Natural killer cell treated with Interleukin-12 subunit alpha and Interleukin-12 subunit beta and Interleukin-15 and Interleukin-18, amount 100 ng/mL, for 72 hours (primary cell): ENCODE measurements at regions not wholly inside any gene's neighbourhood (a gene's known extent, or its start where the extent isn't known, plus 50 kb on each side); places are given as distances from the start of the nearest gene placed in this dataset.
"Not testable (repeated sequence)": the region's sequence is repeated elsewhere in the genome, so short reads cannot be mapped to it uniquely, and the experiment has no call there.

Experiments
- ATAC-seq, 2 donors: fragments of 150-1000 bp; cut with Tn5 transposase in 1 of 2; sonication (Bioruptor Pico), chemical (Tn5 transposase) in 1 of 2; 2 replicates each; pipeline ENCODE4 v1.10.0; 2021
- DNase-seq: peaks from one replicate; pipeline ENCODE4 v3.0.0; 2022; ENCODE audit warnings: low spot score
- H3K27ac Mint-ChIP-seq, 2 donors: 1 replicate in 1 of 2; 2 replicates in 1 of 2; pipeline ENCODE4 v1.8.0; 2022; ENCODE audit warnings: mixed read lengths in 2 of 2, mild to moderate bottlenecking in 1 of 2, moderate library complexity in 1 of 2
- H3K27me3 Mint-ChIP-seq, 2 donors: 1 replicate in 1 of 2; 2 replicates in 1 of 2; pipeline ENCODE4 v1.8.0; 2022; ENCODE audit warnings: mixed read lengths in 2 of 2
- H3K36me3 Mint-ChIP-seq: one replicate; pipeline ENCODE4 v1.8.0; 2022; ENCODE audit warnings: mixed read lengths
- H3K4me1 Mint-ChIP-seq, 2 donors: 1 replicate in 1 of 2; 2 replicates in 1 of 2; pipeline ENCODE4 v1.8.0; 2022; ENCODE audit warnings: low read depth in 2 of 2, mixed read lengths in 2 of 2, mild to moderate bottlenecking in 1 of 2
- H3K4me3 Mint-ChIP-seq: one replicate; pipeline ENCODE4 v1.8.0; 2022; ENCODE audit warnings: mixed read lengths
- H3K9me3 Mint-ChIP-seq: 2 replicates; pipeline ENCODE4 v1.8.0; 2022; ENCODE audit warnings: mixed read lengths

DNA sequence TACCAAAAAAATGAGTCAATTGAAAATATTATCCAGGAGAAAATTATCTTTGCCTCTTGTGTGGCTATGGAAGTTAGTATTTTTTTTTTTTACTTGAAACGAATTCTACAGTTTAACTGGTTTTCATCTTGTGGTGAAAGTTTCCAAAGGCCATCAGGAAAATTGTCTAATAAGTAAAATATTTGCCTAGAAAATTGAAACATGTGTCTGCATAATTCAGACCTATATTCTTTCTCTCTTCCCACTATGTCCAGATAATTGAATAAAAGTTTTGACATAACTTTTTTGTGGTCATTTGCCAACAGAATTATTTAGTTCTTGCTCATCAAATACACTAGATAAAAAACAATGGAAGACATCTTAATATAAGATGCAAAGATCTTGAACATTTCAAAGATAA, 321.5 kb upstream of the RPS23 start:
- ATAC-seq (no peak), DNase-seq (no peak)
- Mint-ChIP-seq H3K27ac (no peak overlapping the region), H3K9me3 (no peaks in the 10 kb centered on the region), H3K27me3 (peaks cover 0 to 4% of the 10 kb centered on the region in 2 donors), H3K4me1 (no peaks in the 10 kb centered on the region), H3K36me3 (no peaks in the 10 kb centered on the region), H3K4me3 (no peak overlapping the region)

DNA sequence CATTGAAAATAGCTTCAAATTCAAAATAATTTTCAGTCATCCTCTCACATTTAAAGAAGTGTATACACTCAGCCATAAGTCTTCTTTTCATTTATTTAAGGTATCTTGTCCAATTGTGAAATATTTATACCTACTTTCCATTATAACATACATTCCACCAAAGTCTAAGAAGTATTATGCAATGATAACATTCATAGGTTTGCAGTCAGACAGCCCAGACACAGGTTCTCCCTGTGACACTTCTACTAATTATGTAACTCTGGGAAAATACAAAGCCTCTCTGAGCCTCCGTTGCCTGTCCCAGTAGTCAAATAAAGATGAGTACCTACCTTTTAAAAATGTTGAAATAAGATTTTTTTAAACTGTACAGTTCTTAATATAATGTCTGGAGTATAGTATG, 320.9 kb upstream of the RPS23 start:
- Mint-ChIP-seq H3K27me3 (peaks cover 0 to 4% of the 10 kb centered on the region in 2 donors), H3K27ac (no peak overlapping the region), H3K36me3 (no peaks in the 10 kb centered on the region), H3K9me3 (no peaks in the 10 kb centered on the region), H3K4me1 (no peaks in the 10 kb centered on the region), H3K4me3 (no peak overlapping the region)
- ATAC-seq: no peak
- no peak for DNase-seq

DNA sequence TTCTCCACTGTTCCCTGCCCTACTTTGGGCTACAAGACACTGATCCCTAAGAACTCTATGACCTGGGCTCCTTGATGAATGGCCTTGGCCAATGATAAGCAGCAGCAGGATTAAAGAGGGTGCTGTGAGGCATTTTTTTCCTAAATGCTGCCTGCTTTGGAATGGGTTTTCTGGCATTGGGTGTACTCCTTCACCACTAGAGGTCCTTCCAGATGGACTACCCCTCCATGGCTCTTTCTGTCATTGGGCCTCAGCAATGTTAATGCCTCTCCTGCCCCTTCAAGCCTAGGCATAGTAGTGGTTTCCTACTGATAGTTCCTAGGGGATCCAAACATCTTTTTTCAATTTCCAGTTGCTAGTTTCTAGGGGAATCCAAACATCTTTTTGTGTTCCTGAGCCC, 319.3 kb upstream of the RPS23 start:
- no peak for ATAC-seq
- no peak overlapping the region for H3K4me3 Mint-ChIP-seq
- no peaks in the 10 kb centered on the region for H3K36me3 Mint-ChIP-seq
- H3K27ac Mint-ChIP-seq: no peak overlapping the region
- peaks cover 0 to 4% of the 10 kb centered on the region in 2 donors for H3K27me3 Mint-ChIP-seq
- no peaks in the 10 kb centered on the region for H3K4me1 Mint-ChIP-seq
- H3K9me3 Mint-ChIP-seq: no peaks in the 10 kb centered on the region
- no peak for DNase-seq

DNA sequence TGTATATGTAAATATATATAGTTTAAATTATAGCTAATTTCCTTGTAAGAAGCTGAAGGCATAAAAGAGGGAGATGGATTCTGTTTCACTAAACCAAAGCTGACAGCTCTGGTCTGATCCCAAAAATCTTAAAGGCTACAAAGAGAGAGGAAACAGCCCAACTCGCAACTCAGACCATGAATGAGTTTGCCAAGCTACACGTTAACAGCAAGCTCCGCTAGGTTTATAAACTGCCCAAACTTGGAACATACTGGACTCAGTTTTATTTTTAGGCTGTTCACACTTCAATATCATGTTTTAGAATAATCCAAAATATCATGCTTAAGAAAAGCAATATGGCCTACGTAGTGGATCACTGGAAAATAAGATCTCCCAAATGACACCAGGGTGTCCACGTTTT, 318.3 kb upstream of the RPS23 start:
- H3K27me3 Mint-ChIP-seq: peaks cover 4 to 7% of the 10 kb centered on the region in 2 donors
- H3K4me1 Mint-ChIP-seq: no peaks in the 10 kb centered on the region
- no peak overlapping the region for H3K27ac Mint-ChIP-seq
- no peak overlapping the region for H3K4me3 Mint-ChIP-seq
- no peaks in the 10 kb centered on the region for H3K9me3 Mint-ChIP-seq
- DNase-seq: no peak
- no peaks in the 10 kb centered on the region for H3K36me3 Mint-ChIP-seq
- no peak for ATAC-seq

DNA sequence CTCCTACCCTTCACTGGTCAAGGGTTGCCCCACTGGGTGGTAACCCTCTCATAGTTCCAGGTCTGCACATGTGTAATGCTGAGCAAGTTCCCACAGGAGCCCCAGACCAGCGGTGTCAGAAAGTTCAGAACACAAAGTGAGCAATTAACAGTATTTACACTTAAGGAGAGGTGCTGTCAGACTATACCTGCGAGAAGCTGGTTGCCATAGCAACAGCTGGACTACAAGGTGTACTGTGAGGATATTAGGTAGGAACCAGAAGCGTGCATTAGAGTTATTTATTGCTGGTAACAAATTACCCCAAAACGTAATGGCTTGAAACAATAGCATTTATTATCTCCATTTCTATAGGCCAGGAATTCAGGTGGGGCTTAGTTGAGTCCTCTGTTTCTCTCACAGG, 317.0 kb upstream of the RPS23 start:
- Mint-ChIP-seq H3K27me3 (peaks cover 8 to 12% of the 10 kb centered on the region in 2 donors), H3K27ac (no peak overlapping the region), H3K9me3 (peaks cover 2% of the 10 kb centered on the region), H3K36me3 (peaks cover 6% of the 10 kb centered on the region), H3K4me3 (no peak overlapping the region), H3K4me1 (no peaks in the 10 kb centered on the region)
- no peak for DNase-seq
- no peak for ATAC-seq

DNA sequence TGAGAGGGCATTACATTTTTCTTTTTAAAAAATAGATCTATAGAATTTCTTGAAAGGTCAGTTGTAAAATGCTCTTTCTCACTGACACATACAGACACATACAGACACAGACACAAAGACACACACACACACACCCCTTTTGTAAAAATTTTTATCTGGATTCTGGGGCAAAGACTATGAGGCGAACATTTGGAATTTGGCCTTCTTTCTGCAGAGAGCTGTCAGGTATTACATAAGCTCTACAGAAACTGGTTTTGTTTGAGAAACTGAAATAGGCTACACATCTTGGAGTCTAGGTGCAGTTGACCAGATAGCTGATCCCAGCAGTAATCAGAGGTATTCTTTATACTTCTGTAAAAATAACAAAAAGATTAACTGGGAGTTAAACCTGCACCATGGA, 315.9 kb upstream of the RPS23 start:
- H3K4me1 Mint-ChIP-seq: no peaks in the 10 kb centered on the region
- H3K27me3 Mint-ChIP-seq: peaks cover 8 to 16% of the 10 kb centered on the region in 2 donors
- H3K27ac Mint-ChIP-seq: no peak overlapping the region
- H3K4me3 Mint-ChIP-seq: no peak overlapping the region
- H3K36me3 Mint-ChIP-seq: peaks cover 8% of the 10 kb centered on the region
- peaks cover 3% of the 10 kb centered on the region for H3K9me3 Mint-ChIP-seq
- ATAC-seq (no peak), DNase-seq (no peak)

DNA sequence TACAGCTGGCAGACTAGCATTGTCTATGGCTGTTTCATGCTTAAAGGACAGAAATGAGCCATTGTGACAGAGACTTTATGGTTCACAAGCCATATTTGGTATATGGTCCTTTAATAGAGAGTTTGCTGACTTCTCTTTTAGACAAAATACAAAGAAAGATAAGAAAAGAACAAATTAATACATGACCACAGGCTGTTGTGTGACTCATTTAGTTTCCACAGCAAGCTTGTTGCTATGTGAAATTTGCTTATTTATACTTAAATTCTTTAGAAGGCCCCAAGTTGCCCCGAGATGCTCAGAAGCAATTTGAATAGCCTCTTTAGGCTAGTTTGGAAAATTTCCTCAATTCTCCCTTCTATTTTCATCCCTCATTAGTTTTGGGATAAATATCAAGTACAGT, 315.3 kb upstream of the RPS23 start:
- Mint-ChIP-seq H3K27me3 (peaks cover 8 to 16% of the 10 kb centered on the region in 2 donors), H3K27ac (no peak overlapping the region), H3K36me3 (peaks cover 8% of the 10 kb centered on the region), H3K9me3 (peaks cover 3% of the 10 kb centered on the region), H3K4me3 (no peak overlapping the region), H3K4me1 (no peaks in the 10 kb centered on the region)
- ATAC-seq (no peak), DNase-seq (no peak)

DNA sequence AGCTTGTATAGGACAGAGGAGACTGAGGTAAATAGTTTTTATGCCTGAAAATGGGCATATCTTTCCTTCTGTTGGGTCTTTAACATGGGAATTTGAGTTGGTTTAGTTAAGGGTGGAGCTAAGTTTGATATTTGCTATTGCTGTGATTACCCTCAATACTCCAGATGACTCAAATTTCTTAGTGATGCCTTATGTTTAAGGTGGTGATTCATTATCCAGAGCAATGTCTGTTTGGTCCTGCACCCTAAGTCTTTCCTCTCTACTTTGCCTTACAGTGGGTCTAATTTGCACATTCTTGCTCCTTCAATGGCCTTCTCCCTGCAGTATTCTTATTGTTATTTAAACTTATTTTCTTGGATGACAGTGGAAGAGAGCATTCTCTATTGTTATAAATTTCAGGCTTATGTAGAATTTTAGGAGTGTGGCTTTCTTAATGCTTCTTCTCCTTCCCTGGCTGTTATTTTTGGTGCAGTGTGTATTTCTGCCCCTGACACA, 312.9 kb upstream of the RPS23 start:
- Mint-ChIP-seq H3K27me3 (peaks cover 8 to 16% of the 10 kb centered on the region in 2 donors), H3K36me3 (peaks cover 8% of the 10 kb centered on the region), H3K4me3 (no peak overlapping the region), H3K4me1 (no peaks in the 10 kb centered on the region), H3K27ac (no peak overlapping the region), H3K9me3 (peaks cover 3% of the 10 kb centered on the region)
- ATAC-seq: no peak
- no peak for DNase-seq

DNA sequence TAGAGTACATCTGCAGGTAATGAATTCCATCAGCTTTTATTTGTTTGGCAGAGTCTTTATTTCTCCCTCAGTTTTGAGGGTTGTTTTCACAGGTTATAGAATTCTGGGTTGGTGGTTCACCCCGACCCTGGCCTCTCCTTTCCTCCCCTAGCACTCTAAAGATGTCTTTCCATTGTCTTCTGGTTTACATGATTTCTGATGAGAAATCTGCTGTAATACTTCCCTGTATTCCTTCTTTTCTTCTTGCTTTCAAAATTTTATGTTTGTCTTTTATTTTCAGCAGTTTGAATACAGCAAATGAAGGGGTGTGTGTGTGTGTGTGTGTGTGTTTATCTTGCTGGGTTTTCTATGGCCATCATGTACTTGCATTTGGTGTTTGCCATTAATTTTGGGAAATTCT, 312.0 kb upstream of the RPS23 start:
- Mint-ChIP-seq H3K27ac (no peak overlapping the region), H3K9me3 (peaks cover 3% of the 10 kb centered on the region), H3K36me3 (peaks cover 8% of the 10 kb centered on the region), H3K4me3 (no peak overlapping the region), H3K27me3 (peaks cover 6 to 16% of the 10 kb centered on the region in 2 donors), H3K4me1 (no peaks in the 10 kb centered on the region)
- DNase-seq: no peak
- ATAC-seq: no peak

DNA sequence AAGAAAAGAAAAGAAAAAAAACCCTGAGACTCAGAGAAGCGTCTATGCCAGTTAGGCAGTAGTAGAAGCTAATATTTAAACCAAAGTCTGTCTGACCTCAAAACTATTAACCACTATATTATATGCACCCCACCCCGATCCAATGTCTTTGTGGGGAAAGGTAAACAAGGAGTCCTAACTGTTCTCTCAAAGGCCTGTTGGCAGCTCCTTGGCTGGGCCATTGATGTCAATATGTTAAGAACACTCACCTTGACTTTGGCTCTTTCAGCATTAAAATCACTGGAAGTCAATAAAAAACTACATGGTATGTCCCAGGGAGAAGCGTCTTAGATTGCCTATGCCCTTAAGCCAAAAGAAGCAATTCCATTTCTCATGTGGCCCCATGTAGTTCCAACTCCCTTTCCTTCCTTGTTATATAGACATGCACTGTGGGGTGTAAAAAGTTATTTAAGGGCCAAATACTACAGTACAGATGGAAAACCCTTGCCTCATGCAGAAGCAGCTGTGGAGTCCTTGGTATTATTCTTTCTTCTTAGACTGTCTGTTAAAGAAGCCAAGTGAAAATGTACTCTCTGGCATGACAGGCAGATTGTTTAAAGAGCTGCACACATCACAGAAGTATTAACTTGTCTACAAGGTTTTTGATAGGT, 308.6 kb upstream of the RPS23 start:
- ATAC-seq: no peak

DNA sequence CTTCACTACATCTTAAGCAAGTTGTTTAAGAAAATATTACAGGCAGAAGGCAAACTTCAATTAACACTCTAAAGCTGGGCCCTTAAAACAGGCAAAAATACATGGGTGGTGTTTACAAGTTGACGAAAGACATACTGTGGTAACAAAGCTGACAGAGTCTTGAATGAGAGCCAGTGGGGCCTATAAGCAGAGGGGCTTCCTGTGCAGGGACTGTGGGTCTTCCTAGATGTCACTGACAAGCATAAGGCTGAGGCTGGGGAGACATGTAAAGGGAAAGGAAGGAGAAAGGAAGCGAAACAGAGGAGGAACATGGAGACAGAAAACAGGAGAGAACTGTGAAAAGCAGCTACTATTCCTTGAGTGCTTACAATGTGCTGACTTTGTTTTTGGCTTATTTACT, 308.0 kb upstream of the RPS23 start:
- H3K36me3 Mint-ChIP-seq: peaks cover 33% of the 10 kb centered on the region
- no peak overlapping the region for H3K4me3 Mint-ChIP-seq
- no peak for DNase-seq
- no peaks in the 10 kb centered on the region for H3K4me1 Mint-ChIP-seq
- ATAC-seq: no peak
- H3K27ac Mint-ChIP-seq: no peak overlapping the region
- H3K27me3 Mint-ChIP-seq: peaks cover 0 to 26% of the 10 kb centered on the region in 2 donors
- peaks cover 10% of the 10 kb centered on the region for H3K9me3 Mint-ChIP-seq

More for the DNA sequence above, 308.6 kb upstream of the RPS23 start:
- Mint-ChIP-seq H3K9me3 (peaks cover 10% of the 10 kb centered on the region), H3K4me1 (no peaks in the 10 kb centered on the region), H3K27ac (no peak overlapping the region), H3K36me3 (peaks cover 27% of the 10 kb centered on the region), H3K4me3 (no peak overlapping the region), H3K27me3 (peaks cover 5 to 29% of the 10 kb centered on the region in 2 donors)
- DNase-seq: no peak

DNA sequence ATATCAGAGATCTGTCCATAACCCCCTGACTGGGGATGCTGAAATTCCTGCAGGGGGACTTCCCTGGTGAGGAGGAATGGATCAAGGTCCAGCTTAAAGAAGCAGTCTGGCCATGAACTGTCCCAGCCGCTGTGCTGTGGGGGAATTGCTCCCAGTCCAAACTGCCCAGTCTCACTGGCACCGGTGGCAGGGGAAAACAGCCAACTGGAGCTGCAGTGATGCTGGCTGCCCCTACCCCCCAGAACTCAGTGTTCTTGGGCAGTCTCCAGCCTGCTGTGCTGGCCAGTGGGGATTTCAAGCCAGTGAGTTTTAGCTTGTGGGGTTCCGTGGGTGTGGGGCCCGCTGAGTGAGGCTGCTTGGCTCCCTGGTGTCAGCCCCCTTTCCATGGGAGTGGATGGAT, 306.5 kb upstream of the RPS23 start:
- Mint-ChIP-seq H3K4me3 (no peak overlapping the region), H3K27me3 (peaks cover 0 to 16% of the 10 kb centered on the region in 2 donors), H3K36me3 (peaks cover 24% of the 10 kb centered on the region), H3K9me3 (peaks cover 8% of the 10 kb centered on the region), H3K27ac (no peak overlapping the region), H3K4me1 (no peaks in the 10 kb centered on the region)
- peak in 1 of 2 donors; percentile 20 for ATAC-seq
- no peak for DNase-seq

DNA sequence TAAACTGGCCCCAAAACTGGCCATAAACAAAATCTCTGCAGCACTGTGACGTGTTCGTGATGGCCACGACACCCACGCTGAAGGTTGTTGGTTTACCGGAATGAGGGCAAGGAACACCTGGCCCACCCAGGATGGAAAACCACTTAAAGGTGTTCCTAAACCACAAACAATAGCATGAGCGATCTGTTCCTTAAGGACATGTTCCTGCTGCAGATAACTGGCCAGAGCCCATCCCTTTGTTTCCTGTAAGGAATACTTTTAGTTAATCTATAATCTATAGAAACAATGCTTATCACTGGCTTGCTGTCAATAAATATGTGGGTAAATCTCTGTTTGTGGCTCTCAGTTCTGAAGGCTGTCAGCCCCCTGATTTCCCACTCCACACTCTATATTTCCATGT, 305.2 kb upstream of the RPS23 start:
- H3K9me3 Mint-ChIP-seq, H3K4me1 Mint-ChIP-seq, ATAC-seq, H3K4me3 Mint-ChIP-seq, DNase-seq, H3K27ac Mint-ChIP-seq: not testable (repeated sequence)
- Mint-ChIP-seq H3K27me3 (peaks cover 2 to 16% of the 10 kb centered on the region in 2 donors), H3K36me3 (peaks cover 24% of the 10 kb centered on the region)

DNA sequence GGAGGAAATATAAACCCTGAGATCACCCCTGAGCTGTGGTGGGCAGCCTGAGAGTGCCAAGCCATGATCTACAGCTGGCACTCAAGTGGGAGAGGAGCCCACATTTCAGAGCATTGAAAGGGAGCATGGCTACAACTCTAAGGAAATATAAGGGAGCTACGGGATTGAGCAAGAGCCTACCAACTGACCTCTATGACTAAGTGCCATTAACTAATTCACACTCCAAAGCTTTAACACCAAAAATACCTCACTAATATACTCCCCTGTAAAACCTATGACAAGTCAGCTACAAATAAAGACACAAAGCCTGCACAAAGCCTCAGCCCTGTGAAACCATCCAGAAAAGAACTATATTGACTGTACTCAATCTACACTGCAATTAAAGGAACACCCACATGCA, 286.8 kb upstream of the RPS23 start:
- Mint-ChIP-seq H3K4me1 (peaks cover 0 to 10% of the 10 kb centered on the region in 2 donors), H3K36me3 (peaks cover 5% of the 10 kb centered on the region), H3K27ac (no peak overlapping the region), H3K4me3 (no peak overlapping the region), H3K27me3 (peaks cover 3 to 25% of the 10 kb centered on the region in 2 donors), H3K9me3 (peaks cover 11% of the 10 kb centered on the region)
- DNase-seq (no peak), ATAC-seq (peak in 1 of 2 donors; percentile 55)

DNA sequence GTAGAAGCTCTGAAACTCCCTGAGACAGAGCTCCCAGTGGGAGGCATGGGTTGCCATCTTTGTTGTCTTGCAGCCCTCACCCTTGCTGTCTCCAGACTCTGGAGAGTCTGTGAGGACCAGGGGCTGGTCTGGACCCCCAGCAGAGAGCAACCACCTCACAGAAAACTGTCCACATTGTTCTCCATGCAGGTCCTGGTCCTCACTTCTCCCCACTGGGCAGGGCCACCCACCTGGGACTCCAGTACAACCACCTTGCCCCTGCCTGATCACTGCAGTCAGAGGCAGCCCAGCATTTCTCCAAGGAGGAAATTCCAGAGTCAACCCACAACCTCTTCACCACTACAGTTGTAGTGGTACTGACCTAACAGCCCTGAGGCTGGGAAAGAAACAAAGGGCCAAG, 285.6 kb upstream of the RPS23 start:
- H3K4me3 Mint-ChIP-seq: no peak overlapping the region
- DNase-seq (no peak), ATAC-seq (no peak)
- no peak overlapping the region for H3K27ac Mint-ChIP-seq
- peaks cover 0 to 10% of the 10 kb centered on the region in 2 donors for H3K4me1 Mint-ChIP-seq
- peaks cover 3 to 25% of the 10 kb centered on the region in 2 donors for H3K27me3 Mint-ChIP-seq
- peaks cover 5% of the 10 kb centered on the region for H3K36me3 Mint-ChIP-seq
- H3K9me3 Mint-ChIP-seq: peaks cover 11% of the 10 kb centered on the region
